SJCRH30 (cell line): ENCODE measurements at regions not wholly inside any gene's neighbourhood (a gene's known extent, or its start where the extent isn't known, plus 50 kb on each side); places are given as distances from the start of the nearest gene placed in this dataset.

Experiments used
- DNase-seq, 2 experiments: peaks; one replicate each; pipeline ENCODE4 v3.0.0-alpha.2; 2015 to 2020
- H3K27ac ChIP-seq: fragments of 250-450 bp; sonication (Bioruptor Pico); 2 replicates; pipeline ENCODE4 v1.5.1; 2020; ENCODE audit warnings: mild to moderate bottlenecking, moderate library complexity
- H3K27me3 ChIP-seq: fragments of 250-450 bp; sonication (Bioruptor Pico); 2 replicates; pipeline ENCODE4 v1.5.1; 2020; ENCODE audit warnings: mild to moderate bottlenecking, moderate library complexity
- H3K36me3 ChIP-seq: fragments of 250-450 bp; sonication (Bioruptor Pico); 2 replicates; pipeline ENCODE4 v1.5.1; 2020; ENCODE audit warnings: mild to moderate bottlenecking, moderate library complexity
- H3K4me1 ChIP-seq: fragments of 250-450 bp; sonication (Bioruptor Pico); 2 replicates; pipeline ENCODE4 v1.5.1; 2020; ENCODE audit warnings: mild to moderate bottlenecking, moderate library complexity
- H3K4me3 ChIP-seq: fragments of 250-450 bp; sonication (Bioruptor Pico); 2 replicates; pipeline ENCODE4 v1.5.1; 2020; ENCODE audit warnings: mild to moderate bottlenecking, moderate library complexity
- H3K9me3 ChIP-seq: fragments of 250-450 bp; sonication (Bioruptor Pico); replicated peaks from 2 replicates; pipeline ENCODE4 v1.5.1; 2020; ENCODE audit warnings: mild to moderate bottlenecking, moderate library complexity

DNA sequence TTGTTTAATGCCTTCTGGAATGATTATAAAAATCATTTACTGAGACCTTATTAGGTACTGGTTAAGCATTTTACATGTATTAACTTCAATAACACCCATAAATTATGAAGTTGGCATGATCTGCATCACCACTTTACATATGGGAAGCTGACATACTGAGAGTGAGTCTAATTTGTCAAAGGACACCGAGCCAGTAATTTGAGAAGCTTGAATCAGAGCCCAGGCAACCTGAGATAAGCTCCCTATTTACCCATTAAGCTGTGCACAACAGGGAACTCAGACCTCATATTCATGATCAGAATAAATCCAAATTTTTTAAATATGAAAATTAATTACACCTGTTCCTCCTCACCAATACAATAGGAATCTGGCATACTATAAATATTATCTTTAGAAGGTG lies 247.9 kb upstream of the EPHA5 start:
- H3K4me3 ChIP-seq, result no peak overlapping the region
- H3K36me3 ChIP-seq, result no peaks in the 10 kb centered on the region
- H3K4me1 ChIP-seq, result 0 out of 2 replicates have a peak, but pooled peaks cover 3% of the 10 kb centered on the region
- no peaks in the 10 kb centered on the region; the same call in 1 of the 2 replicates for H3K9me3 ChIP-seq
- no peak overlapping the region for H3K27ac ChIP-seq
- H3K27me3 ChIP-seq, result no peaks in the 10 kb centered on the region
- DNase-seq, result peak in 1 of 2 experiments; percentile 13

DNA sequence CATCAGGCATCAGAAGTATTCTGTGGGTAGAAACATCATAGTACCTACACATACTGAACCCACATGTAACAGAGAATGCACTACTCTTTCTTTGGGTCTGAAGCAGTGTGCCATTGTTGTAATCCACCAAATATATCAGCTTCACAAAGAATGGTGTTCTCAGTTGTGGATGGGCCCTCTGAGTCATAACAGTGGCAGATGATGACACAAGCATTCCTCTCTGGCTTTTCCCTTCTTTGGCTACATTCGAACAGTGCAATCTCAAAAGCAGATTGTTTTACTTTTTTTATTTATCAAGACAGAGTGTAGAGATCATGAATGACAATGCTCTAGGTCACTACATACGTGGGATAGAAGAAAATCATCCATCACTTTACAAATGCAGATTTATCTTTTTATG lies 247.2 kb upstream of the EPHA5 start:
- DNase-seq, result no peak

DNA sequence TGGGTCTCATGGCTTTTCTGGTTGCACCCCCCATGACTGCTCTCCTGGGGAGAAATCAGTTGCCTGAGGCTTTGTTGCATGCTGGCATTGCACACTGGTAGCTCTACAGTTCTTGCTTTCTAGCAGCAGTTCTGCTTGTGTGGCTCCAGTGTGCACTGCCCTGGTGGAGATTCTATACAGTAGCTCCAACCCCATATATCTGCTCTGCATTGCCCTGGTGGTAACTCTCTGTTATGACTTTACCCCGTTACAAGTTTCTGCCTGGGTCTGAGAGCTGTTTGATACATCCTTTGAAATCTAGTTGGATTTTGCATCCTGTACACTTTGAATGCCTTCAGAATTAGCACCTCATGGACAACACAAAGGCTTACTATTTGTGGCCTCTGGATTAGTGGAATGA lies 241.4 kb upstream of the EPHA5 start:
- Histone ChIP-seq H3K36me3 (no peaks in the 10 kb centered on the region), H3K27me3 (no peaks in the 10 kb centered on the region), H3K4me3 (no peak overlapping the region), H3K27ac (no peak overlapping the region), H3K4me1 (no peaks in the 10 kb centered on the region), H3K9me3 (no peaks in the 10 kb centered on the region)
- no peak for DNase-seq

More for the DNA sequence above, 247.2 kb upstream of the EPHA5 start:
- H3K9me3 ChIP-seq, result no peaks in the 10 kb centered on the region; the same call in 1 of the 2 replicates
- no peaks in the 10 kb centered on the region for H3K27me3 ChIP-seq
- no peak overlapping the region for H3K27ac ChIP-seq
- no peak overlapping the region for H3K4me3 ChIP-seq
- 0 out of 2 replicates have a peak, but pooled peaks cover 3% of the 10 kb centered on the region for H3K4me1 ChIP-seq
- no peaks in the 10 kb centered on the region for H3K36me3 ChIP-seq

DNA sequence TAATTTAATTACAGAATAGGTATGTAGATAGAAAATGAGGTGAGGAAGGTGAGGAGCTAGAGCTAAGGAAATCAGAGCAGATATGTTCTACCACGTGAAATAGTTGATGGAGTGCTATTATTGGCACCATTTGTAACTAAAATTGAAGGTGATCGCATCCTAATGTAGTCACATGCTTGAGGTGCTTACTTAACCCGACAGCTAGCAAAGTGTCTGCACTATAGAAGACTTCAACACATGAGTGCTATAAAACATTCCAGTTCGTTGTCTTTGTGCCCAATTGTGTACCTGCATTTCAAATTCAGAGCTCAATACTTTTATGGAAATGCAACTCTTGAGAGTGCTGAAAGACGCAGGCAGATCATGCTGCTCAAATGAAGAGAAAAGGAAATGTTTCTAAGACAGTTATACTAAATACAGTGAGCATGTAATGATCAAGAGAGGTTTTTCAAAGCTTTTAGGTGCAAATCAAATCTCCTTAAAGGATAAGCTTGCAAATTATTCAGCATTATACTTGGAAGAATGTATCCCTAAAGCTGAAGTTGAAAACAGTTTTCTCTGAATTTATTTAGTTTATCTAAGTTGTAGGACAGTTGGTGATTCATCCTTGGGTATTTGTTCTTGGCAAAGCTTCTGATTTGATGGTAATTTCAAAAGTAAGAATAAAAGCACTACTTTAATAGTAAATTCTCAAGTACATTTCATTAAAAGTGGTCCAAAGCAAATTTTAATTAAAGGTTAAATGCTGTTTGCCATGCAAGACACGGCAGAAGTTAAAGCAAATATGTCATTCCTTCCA lies 223.9 kb upstream of the EPHA5 start:
- no peaks in the 10 kb centered on the region for H3K36me3 ChIP-seq
- H3K27me3 ChIP-seq, result 0 out of 2 replicates have a peak, but pooled peaks cover 3% of the 10 kb centered on the region
- H3K4me3 ChIP-seq, result no peak overlapping the region
- H3K27ac ChIP-seq, result no peak overlapping the region
- H3K4me1 ChIP-seq, result no peaks in the 10 kb centered on the region
- DNase-seq, result no peak
- no peaks in the 10 kb centered on the region; the same call in 1 of the 2 replicates for H3K9me3 ChIP-seq

DNA sequence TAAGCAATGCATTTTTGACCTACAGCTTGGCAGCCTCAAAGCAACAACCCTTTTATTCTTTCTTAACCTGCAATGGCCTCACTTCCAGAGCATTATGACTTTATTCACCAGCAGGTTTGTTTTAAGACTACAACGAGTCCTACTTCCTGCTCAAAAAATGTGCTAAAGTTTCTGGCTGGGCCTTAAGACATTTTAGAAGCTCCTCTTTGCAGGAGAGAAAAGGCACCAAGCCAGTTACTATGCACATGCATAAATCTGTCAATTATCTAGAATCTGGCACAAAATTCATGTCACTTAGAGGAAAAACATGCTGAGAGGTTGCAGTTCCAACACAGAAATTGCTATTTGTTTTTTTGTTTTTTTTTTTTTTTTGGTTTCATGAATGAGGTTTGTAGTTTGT lies 223.0 kb upstream of the EPHA5 start:
- no peak overlapping the region for H3K27ac ChIP-seq
- no peaks in the 10 kb centered on the region for H3K4me1 ChIP-seq
- H3K27me3 ChIP-seq, result 0 out of 2 replicates have a peak, but pooled peaks cover 3% of the 10 kb centered on the region
- no peak for DNase-seq
- H3K4me3 ChIP-seq, result no peak overlapping the region
- no peaks in the 10 kb centered on the region; the same call in 1 of the 2 replicates for H3K9me3 ChIP-seq
- no peaks in the 10 kb centered on the region for H3K36me3 ChIP-seq

DNA sequence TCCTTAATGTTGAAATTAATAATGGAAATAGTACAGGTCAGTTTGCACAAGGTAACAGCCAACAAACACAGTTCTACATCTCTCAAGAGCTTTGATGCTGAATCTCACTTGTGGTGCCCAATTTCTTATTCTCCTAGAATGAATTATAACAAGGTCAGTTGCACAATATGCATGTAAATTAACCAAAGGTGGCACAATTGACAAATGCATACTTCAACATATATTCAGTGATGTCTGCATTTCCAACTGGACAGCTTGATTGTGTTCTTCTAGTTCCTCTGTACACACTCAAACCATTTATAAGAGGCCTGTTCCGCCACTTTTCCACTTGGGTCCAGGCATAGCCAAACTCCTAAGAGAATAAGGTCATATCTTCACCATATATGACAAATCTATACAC lies 210.3 kb upstream of the EPHA5 start:
- Histone ChIP-seq H3K27me3 (no peaks in the 10 kb centered on the region), H3K27ac (no peak overlapping the region), H3K36me3 (no peaks in the 10 kb centered on the region), H3K4me1 (no peaks in the 10 kb centered on the region), H3K4me3 (no peak overlapping the region), H3K9me3 (no peaks in the 10 kb centered on the region)
- DNase-seq, result peak in 1 of 2 experiments; percentile 23

DNA sequence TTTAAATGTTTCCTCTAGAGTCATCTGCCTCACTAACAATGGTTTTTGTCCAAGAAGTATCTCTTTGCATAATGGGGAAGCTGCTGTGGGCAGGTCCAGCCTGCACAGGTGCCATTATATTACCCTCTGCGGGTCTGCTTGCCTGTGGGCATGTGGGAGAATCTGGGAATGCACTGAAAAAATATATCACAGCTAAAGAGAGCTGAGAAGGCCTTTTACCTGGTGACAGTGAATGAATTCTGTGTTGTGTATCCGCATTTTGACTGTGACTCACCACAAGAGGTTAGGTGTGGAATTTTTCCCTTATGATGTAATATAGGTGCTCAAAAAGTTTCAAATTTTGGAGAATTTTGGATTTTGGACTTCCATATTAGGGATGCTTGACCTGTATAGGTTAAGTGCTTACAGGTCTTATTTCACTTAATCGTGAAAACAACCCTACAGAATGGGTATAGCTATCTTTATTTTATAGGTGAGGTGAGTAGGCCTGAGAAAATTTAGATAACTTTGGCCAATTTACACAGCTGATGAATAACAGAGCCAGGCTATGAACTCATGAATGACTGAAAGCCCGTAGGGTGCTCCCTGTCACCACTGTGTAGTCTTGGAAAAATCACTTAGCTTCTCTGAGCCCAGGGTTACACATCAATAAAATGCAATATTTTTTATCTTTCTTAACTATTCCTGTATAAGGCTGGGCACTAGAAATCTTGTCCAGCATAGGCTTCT lies 198.0 kb upstream of the EPHA5 start:
- Histone ChIP-seq H3K27ac (no peak overlapping the region), H3K27me3 (no peaks in the 10 kb centered on the region), H3K4me1 (no peaks in the 10 kb centered on the region), H3K9me3 (no peaks in the 10 kb centered on the region), H3K36me3 (no peaks in the 10 kb centered on the region), H3K4me3 (no peak overlapping the region)
- DNase-seq, result no peak

DNA sequence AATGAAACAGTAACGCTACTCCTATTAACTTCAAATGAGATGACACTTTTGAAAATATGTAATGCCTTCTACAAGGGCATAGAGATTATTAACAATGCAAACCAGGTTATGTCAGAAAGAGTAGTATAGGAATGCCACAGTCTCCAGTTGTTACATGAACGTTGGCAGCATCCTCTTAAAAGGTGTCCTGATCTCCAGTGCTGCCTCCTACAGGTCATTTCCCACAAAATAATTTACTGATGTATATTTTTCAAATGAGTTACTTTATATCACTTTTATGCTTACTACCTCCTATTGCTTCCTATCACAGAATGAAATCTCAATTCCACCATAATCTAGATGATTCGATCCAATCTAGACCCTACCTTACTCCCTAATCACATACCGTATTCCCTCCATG lies 195.2 kb upstream of the EPHA5 start:
- Histone ChIP-seq H3K4me3 (no peak overlapping the region), H3K27me3 (no peaks in the 10 kb centered on the region), H3K36me3 (no peaks in the 10 kb centered on the region), H3K9me3 (no peaks in the 10 kb centered on the region), H3K4me1 (no peaks in the 10 kb centered on the region), H3K27ac (no peak overlapping the region)
- peak; percentile 8 to 52 for DNase-seq

DNA sequence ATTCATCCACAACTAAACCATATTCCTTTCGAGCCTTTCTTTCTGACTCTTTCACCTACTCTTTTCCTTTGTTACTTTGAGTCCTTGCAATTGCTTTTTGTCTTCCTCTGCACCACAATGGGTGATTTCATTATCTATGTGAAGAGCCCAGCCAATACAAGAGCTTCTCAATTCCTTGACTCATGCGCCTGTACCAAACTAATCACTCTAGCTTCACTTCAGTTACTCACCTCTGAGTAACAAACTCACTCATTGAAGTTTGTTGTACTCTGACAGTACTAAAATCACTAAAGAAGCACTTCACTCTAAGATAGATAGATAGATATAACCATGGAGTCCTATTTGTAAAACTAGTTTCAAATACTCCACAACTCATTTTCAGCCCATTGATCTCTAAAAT lies 191.7 kb upstream of the EPHA5 start:
- Histone ChIP-seq H3K9me3 (no peaks in the 10 kb centered on the region), H3K36me3 (no peaks in the 10 kb centered on the region), H3K27me3 (no peaks in the 10 kb centered on the region), H3K4me3 (no peak overlapping the region), H3K27ac (no peak overlapping the region), H3K4me1 (no peaks in the 10 kb centered on the region)
- no peak for DNase-seq

DNA sequence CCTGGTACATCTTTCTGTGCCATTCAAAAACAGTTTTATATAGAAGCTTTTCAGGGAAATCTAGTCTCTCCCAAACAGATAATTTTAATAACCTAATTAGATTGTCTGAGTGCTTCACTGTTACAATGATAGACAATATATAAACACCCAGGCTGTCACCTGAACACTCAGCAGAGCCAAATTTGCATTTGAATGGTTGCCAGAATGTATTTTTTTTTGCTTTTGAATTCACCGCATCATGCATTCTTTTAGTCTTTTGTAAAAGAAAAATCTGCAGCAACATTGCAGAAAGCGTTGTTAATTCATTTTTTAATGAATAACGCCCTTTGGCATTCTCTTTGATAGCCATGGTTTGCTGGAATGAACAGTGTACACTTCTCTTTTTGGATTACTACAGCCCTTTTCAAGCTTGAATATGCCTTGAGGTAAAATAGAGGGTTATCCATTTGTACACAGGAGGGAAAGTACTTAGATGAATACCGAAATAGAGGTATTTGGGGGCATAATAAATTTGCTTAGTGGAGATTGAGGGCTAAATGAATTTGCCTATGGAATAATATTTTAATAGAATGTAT lies 175.0 kb upstream of the EPHA5 start:
- no peak for DNase-seq
- Histone ChIP-seq H3K36me3 (no peaks in the 10 kb centered on the region), H3K27me3 (no peaks in the 10 kb centered on the region), H3K27ac (no peak overlapping the region), H3K4me1 (no peaks in the 10 kb centered on the region), H3K9me3 (no peaks in the 10 kb centered on the region), H3K4me3 (no peak overlapping the region)

DNA sequence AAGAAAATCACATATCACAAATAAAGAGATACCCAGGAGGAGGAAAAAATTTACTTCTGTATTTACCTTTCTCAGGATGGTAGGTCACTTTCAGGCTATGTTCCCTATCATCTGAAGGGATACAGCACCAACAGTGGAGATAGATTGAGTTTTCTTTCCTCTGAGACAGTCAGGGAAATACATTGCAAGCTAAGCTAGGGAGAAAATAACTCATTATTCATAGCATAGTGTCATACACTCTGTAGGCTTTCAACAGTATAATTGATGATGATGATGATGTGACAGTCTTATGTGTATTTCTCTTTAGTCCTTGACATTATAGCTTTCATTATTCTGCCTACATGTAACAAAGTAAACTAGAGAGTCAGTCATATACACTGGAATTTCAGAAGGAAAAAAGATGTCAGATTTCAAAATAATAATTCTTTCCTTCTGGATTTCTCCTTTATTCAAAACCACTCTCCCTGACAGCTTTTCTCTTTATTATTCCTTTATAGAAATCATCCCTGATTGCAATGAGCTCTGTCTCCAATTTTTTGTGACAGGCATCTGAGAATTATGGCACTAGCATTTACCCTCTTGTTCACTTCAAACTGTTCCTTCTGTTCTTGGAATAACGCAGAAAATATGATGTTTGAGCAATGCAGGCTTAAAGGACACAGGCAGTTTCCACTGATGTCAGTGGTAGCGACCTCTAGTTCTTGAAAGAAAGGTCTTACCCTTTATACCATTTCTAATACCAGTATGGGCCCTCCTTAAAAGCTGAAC lies 169.1 kb upstream of the EPHA5 start:
- no peaks in the 10 kb centered on the region; the same call in 1 of the 2 replicates for H3K9me3 ChIP-seq
- no peaks in the 10 kb centered on the region for H3K36me3 ChIP-seq
- no peaks in the 10 kb centered on the region for H3K27me3 ChIP-seq
- no peak overlapping the region for H3K4me3 ChIP-seq
- no peak overlapping the region for H3K27ac ChIP-seq
- DNase-seq, result no peak
- no peaks in the 10 kb centered on the region for H3K4me1 ChIP-seq

DNA sequence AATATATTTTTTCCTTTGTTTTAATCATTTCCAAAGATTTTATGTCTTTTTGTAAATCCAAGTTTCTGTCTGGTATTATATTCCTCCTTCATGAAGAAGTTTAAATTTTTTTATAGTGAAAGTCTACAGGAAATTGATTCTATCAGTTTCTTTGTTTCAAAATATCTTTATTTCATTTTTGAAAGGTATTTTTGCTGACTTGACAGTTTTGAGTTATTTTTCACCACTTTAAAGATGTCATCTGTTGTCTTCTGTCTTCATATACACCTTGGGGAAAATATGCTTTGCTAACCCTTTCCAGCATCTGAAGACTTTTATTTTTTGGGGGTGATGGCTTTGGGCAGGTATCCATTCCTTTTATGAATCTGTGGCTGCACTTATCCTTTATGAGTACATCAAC lies 164.4 kb upstream of the EPHA5 start:
- H3K9me3 ChIP-seq, result no peaks in the 10 kb centered on the region; the same call in 1 of the 2 replicates
- no peak for DNase-seq
- H3K27ac ChIP-seq, result no peak overlapping the region
- no peaks in the 10 kb centered on the region for H3K36me3 ChIP-seq
- no peaks in the 10 kb centered on the region for H3K27me3 ChIP-seq
- no peaks in the 10 kb centered on the region for H3K4me1 ChIP-seq
- H3K4me3 ChIP-seq, result no peak overlapping the region

DNA sequence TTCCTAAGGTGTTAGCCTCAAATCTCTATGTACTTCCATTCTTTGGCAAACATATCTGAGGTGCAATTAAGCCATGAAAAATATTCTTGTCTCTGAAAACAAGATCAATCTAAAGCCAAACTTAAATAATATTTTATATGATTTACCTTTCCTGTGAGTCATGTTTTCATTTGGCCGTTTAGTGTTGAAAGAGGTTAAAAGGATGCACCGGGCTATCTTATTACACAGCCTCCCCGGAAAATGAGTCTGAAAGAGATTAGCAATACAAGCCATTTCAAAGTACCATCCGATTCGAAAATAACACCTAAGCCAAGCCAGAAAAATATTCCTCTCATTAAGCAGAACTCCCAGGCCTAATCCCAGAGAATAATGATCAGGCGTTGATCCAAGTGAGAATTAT lies 161.5 kb upstream of the EPHA5 start:
- Histone ChIP-seq H3K27ac (no peak overlapping the region), H3K27me3 (no peaks in the 10 kb centered on the region), H3K4me3 (no peak overlapping the region), H3K36me3 (no peaks in the 10 kb centered on the region), H3K4me1 (no peaks in the 10 kb centered on the region), H3K9me3 (no peaks in the 10 kb centered on the region; the same call in 1 of the 2 replicates)
- DNase-seq, result no peak

DNA sequence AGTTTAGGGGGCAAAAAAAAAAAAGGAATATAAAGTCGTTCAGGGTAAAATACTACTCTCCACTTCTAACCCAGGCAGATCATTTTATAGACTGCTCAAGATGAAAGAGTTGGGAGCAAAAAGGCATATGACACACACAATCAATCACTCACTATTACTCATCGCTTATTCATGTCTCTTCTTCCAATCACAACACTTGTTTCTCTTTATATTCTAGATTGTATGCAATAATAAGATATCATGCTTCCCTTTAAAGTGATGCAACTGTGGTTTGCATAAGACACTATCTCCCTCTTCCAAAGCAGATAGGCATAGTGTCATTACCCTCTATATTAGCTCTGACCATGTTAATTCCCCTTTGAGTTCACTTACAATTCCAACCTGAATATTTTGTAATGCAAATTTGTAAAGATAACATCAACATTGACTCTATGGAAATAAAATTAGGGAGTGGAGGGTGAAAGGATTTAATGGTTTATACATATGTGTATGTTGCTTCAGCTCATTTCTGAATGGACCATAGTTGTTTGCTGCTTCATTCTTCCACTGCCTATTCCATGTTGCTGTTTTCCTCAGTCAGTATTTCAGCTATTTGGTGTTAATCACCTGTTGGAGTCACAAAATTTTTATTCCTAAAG lies 154.9 kb upstream of the EPHA5 start:
- Histone ChIP-seq H3K4me1 (no peaks in the 10 kb centered on the region), H3K27me3 (no peaks in the 10 kb centered on the region), H3K36me3 (no peaks in the 10 kb centered on the region), H3K4me3 (no peak overlapping the region), H3K27ac (no peak overlapping the region), H3K9me3 (no peaks in the 10 kb centered on the region)
- DNase-seq, result no peak
